WTC11 (cell line): ENCODE measurements at regions not wholly inside any gene's neighbourhood (a gene's known extent, or its start where the extent isn't known, plus 50 kb on each side); places are given as distances from the start of the nearest gene placed in this dataset.

Source experiments
- ATAC-seq: fragments of 200-7000 bp; cut with Tn5 transposase; 2 replicates; pipeline ENCODE4 v1.10.0; 2021; ENCODE audit warnings: mild to moderate bottlenecking, moderate library complexity
- CTCF ChIA-PET: fragments of 300-600 bp; sonication (Branson Sonifier 250); formaldehyde crosslinking; loops from one replicate; lab custom pipeline; 2021; ENCODE audit warnings: antibody characterized with exemption; lab: Charles Lee
- POLR2A ChIA-PET: fragments of 350-600 bp; sonication (Branson Sonifier 250); formaldehyde crosslinking; loops from one replicate; lab custom pipeline; 2021; ENCODE audit warnings: antibody characterized with exemption; lab: Charles Lee
- DNase-seq: peaks from one replicate; pipeline ENCODE4 v3.0.0; 2021; ENCODE audit warnings: low spot score
- H3K27ac Mint-ChIP-seq: 2 replicates; pipeline ENCODE4 v1.8.0; 2021; ENCODE audit warnings: mixed read lengths
- H3K27me3 Mint-ChIP-seq: 2 replicates; pipeline ENCODE4 v1.8.0; 2021; ENCODE audit warnings: low read depth, mild to moderate bottlenecking, moderate library complexity, mixed read lengths
- H3K36me3 Mint-ChIP-seq: 2 replicates; pipeline ENCODE4 v1.8.0; 2021; ENCODE audit warnings: mixed read lengths
- H3K4me1 Mint-ChIP-seq: 2 replicates; pipeline ENCODE4 v1.8.0; 2022; ENCODE audit warnings: mixed read lengths
- H3K4me3 Mint-ChIP-seq: 2 replicates; pipeline ENCODE4 v1.8.0; 2021; ENCODE audit warnings: mild to moderate bottlenecking, moderate library complexity, mixed read lengths
- H3K9me3 Mint-ChIP-seq: 2 replicates; pipeline ENCODE4 v1.8.0; 2021; ENCODE audit warnings: mixed read lengths
- CREB1 ChIP-seq: sonication (generic); formaldehyde crosslinking; IDR thresholded peaks from 2 replicates; pipeline ENCODE4 v1.8.0; 2023; ENCODE audit warnings: mild to moderate bottlenecking, missing genetic modification reagents
- ESRRA ChIP-seq: sonication (generic); formaldehyde crosslinking; IDR thresholded peaks from 2 replicates; pipeline ENCODE4 v1.8.1; 2022; ENCODE audit warnings: mild to moderate bottlenecking, missing genetic modification reagents, borderline replicate concordance
- NR2C2 ChIP-seq: sonication (generic); formaldehyde crosslinking; IDR thresholded peaks from 2 replicates; pipeline ENCODE4 v1.8.0; 2022; ENCODE audit warnings: mild to moderate bottlenecking, missing genetic modification reagents
- RORB ChIP-seq: fragments of 250-450 bp; sonication (Bioruptor Pico); IDR thresholded peaks from 2 replicates; pipeline ENCODE4 v1.9.0; 2021; ENCODE audit warnings: mild to moderate bottlenecking
- TEAD1 ChIP-seq: sonication (generic); formaldehyde crosslinking; IDR thresholded peaks from 2 replicates; pipeline ENCODE4 v1.8.0; 2022; ENCODE audit warnings: mild to moderate bottlenecking, missing genetic modification reagents
- ZNF396 ChIP-seq: fragments of 250-450 bp; sonication (Bioruptor Pico); IDR thresholded peaks from 2 replicates; pipeline ENCODE4 v1.8.0; 2021; ENCODE audit warnings: mild to moderate bottlenecking, moderate library complexity, borderline replicate concordance
- TF ChIP-seq, protein P1 (sequence below): fragments of 250-450 bp; sonication (Bioruptor Pico); IDR thresholded peaks from 2 replicates; pipeline ENCODE4 v1.9.0; 2021; ENCODE audit warnings: mild to moderate bottlenecking, borderline replicate concordance
- TF ChIP-seq, protein P2 (sequence below): sonication (generic); formaldehyde crosslinking; IDR thresholded peaks from 2 replicates; pipeline ENCODE4 v1.8.1; 2023; ENCODE audit warnings: mild to moderate bottlenecking, missing genetic modification reagents, moderate library complexity
- TF ChIP-seq, protein P3 (sequence below): fragments of 250-450 bp; sonication (Bioruptor Pico); IDR thresholded peaks from 2 replicates; pipeline ENCODE4 v1.9.0; 2021; ENCODE audit warnings: mild to moderate bottlenecking
- TF ChIP-seq, protein P4 (sequence below): sonication (generic); formaldehyde crosslinking; IDR thresholded peaks from 2 replicates; pipeline ENCODE4 v1.8.0; 2023; ENCODE audit warnings: missing genetic modification reagents, mild to moderate bottlenecking, borderline replicate concordance
- TF ChIP-seq, protein P5 (sequence below): sonication (generic); formaldehyde crosslinking; IDR thresholded peaks from 2 replicates; pipeline ENCODE4 v1.8.1; 2023; ENCODE audit warnings: mild to moderate bottlenecking, missing genetic modification reagents, borderline replicate concordance
- TF ChIP-seq, protein P6 (sequence below): sonication (generic); formaldehyde crosslinking; IDR thresholded peaks from 2 replicates; pipeline ENCODE4 v1.8.1; 2022; ENCODE audit warnings: mild to moderate bottlenecking, moderate library complexity, missing genetic modification reagents
- TF ChIP-seq, protein P7 (sequence below): sonication (generic); formaldehyde crosslinking; IDR thresholded peaks from 2 replicates; pipeline ENCODE4 v1.8.0; 2023; ENCODE audit warnings: missing genetic modification reagents

DNA sequence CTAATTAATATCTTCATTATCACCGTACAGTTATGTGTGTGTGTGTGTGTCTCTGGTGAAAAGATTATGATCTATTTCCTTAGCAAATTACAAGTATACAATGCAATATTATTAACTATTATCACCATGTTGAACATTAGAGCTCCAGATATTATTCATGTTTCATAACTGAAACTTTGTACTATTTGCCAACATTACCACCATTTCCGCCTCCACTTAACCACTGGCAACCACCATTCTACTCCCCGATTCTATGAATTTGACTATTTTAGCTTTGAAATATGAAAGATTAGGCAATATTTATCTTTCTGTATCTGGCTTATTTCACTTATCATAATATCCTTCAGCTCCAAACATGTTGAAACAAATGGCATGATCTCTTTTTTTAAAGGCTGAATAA lies 717.9 kb downstream of the ARAP2 start (continued):
- TF ChIP-seq, protein P1, sequence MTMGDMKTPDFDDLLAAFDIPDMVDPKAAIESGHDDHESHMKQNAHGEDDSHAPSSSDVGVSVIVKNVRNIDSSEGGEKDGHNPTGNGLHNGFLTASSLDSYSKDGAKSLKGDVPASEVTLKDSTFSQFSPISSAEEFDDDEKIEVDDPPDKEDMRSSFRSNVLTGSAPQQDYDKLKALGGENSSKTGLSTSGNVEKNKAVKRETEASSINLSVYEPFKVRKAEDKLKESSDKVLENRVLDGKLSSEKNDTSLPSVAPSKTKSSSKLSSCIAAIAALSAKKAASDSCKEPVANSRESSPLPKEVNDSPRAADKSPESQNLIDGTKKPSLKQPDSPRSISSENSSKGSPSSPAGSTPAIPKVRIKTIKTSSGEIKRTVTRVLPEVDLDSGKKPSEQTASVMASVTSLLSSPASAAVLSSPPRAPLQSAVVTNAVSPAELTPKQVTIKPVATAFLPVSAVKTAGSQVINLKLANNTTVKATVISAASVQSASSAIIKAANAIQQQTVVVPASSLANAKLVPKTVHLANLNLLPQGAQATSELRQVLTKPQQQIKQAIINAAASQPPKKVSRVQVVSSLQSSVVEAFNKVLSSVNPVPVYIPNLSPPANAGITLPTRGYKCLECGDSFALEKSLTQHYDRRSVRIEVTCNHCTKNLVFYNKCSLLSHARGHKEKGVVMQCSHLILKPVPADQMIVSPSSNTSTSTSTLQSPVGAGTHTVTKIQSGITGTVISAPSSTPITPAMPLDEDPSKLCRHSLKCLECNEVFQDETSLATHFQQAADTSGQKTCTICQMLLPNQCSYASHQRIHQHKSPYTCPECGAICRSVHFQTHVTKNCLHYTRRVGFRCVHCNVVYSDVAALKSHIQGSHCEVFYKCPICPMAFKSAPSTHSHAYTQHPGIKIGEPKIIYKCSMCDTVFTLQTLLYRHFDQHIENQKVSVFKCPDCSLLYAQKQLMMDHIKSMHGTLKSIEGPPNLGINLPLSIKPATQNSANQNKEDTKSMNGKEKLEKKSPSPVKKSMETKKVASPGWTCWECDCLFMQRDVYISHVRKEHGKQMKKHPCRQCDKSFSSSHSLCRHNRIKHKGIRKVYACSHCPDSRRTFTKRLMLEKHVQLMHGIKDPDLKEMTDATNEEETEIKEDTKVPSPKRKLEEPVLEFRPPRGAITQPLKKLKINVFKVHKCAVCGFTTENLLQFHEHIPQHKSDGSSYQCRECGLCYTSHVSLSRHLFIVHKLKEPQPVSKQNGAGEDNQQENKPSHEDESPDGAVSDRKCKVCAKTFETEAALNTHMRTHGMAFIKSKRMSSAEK (CRISPR knock-in tag), result no peak
- TF ChIP-seq, protein P2, sequence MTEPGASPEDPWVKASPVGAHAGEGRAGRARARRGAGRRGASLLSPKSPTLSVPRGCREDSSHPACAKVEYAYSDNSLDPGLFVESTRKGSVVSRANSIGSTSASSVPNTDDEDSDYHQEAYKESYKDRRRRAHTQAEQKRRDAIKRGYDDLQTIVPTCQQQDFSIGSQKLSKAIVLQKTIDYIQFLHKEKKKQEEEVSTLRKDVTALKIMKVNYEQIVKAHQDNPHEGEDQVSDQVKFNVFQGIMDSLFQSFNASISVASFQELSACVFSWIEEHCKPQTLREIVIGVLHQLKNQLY (CRISPR knock-in tag), result no peak
- TF ChIP-seq ZNF396 (CRISPR knock-in tag), result no peak

DNA sequence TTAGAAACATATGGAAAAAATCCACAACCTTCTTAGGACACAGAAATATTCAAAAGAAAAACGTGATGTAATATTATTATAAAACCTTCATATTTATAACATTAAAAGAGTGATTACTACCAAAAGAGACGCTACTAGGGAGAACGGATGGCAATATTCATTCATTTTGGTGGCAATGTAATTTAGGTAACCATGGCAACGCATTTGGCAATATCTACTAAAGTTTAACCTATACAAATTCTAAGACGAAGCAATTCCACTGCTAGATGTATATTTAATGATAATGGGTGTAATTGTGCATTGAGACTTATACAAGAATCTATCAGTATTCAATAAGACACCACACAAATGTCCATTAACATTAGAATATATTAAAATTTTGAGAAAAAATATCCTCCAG lies 709.4 kb downstream of the ARAP2 start:
- H3K27ac Mint-ChIP-seq, result no peak overlapping the region
- H3K9me3 Mint-ChIP-seq, result peaks cover 18% of the 10 kb centered on the region
- ChIA-PET CTCF (no interaction called here), POLR2A (no interaction called here)
- no peak overlapping the region for H3K4me3 Mint-ChIP-seq
- ATAC-seq (no peak), DNase-seq (no peak)
- H3K36me3 Mint-ChIP-seq, result peaks cover 8% of the 10 kb centered on the region
- TF ChIP-seq, protein P3, sequence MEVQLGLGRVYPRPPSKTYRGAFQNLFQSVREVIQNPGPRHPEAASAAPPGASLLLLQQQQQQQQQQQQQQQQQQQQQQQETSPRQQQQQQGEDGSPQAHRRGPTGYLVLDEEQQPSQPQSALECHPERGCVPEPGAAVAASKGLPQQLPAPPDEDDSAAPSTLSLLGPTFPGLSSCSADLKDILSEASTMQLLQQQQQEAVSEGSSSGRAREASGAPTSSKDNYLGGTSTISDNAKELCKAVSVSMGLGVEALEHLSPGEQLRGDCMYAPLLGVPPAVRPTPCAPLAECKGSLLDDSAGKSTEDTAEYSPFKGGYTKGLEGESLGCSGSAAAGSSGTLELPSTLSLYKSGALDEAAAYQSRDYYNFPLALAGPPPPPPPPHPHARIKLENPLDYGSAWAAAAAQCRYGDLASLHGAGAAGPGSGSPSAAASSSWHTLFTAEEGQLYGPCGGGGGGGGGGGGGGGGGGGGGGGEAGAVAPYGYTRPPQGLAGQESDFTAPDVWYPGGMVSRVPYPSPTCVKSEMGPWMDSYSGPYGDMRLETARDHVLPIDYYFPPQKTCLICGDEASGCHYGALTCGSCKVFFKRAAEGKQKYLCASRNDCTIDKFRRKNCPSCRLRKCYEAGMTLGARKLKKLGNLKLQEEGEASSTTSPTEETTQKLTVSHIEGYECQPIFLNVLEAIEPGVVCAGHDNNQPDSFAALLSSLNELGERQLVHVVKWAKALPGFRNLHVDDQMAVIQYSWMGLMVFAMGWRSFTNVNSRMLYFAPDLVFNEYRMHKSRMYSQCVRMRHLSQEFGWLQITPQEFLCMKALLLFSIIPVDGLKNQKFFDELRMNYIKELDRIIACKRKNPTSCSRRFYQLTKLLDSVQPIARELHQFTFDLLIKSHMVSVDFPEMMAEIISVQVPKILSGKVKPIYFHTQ, result no peak
- TF ChIP-seq ESRRA (CRISPR knock-in tag) (no peak), TEAD1 (no peak), CREB1 (CRISPR knock-in tag) (no peak), RORB (CRISPR knock-in tag) (no peak), NR2C2 (CRISPR knock-in tag) (no peak)
- TF ChIP-seq, protein P4, sequence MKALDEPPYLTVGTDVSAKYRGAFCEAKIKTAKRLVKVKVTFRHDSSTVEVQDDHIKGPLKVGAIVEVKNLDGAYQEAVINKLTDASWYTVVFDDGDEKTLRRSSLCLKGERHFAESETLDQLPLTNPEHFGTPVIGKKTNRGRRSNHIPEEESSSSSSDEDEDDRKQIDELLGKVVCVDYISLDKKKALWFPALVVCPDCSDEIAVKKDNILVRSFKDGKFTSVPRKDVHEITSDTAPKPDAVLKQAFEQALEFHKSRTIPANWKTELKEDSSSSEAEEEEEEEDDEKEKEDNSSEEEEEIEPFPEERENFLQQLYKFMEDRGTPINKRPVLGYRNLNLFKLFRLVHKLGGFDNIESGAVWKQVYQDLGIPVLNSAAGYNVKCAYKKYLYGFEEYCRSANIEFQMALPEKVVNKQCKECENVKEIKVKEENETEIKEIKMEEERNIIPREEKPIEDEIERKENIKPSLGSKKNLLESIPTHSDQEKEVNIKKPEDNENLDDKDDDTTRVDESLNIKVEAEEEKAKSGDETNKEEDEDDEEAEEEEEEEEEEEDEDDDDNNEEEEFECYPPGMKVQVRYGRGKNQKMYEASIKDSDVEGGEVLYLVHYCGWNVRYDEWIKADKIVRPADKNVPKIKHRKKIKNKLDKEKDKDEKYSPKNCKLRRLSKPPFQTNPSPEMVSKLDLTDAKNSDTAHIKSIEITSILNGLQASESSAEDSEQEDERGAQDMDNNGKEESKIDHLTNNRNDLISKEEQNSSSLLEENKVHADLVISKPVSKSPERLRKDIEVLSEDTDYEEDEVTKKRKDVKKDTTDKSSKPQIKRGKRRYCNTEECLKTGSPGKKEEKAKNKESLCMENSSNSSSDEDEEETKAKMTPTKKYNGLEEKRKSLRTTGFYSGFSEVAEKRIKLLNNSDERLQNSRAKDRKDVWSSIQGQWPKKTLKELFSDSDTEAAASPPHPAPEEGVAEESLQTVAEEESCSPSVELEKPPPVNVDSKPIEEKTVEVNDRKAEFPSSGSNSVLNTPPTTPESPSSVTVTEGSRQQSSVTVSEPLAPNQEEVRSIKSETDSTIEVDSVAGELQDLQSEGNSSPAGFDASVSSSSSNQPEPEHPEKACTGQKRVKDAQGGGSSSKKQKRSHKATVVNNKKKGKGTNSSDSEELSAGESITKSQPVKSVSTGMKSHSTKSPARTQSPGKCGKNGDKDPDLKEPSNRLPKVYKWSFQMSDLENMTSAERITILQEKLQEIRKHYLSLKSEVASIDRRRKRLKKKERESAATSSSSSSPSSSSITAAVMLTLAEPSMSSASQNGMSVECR (CRISPR knock-in tag), result no peak
- TF ChIP-seq, protein P5, sequence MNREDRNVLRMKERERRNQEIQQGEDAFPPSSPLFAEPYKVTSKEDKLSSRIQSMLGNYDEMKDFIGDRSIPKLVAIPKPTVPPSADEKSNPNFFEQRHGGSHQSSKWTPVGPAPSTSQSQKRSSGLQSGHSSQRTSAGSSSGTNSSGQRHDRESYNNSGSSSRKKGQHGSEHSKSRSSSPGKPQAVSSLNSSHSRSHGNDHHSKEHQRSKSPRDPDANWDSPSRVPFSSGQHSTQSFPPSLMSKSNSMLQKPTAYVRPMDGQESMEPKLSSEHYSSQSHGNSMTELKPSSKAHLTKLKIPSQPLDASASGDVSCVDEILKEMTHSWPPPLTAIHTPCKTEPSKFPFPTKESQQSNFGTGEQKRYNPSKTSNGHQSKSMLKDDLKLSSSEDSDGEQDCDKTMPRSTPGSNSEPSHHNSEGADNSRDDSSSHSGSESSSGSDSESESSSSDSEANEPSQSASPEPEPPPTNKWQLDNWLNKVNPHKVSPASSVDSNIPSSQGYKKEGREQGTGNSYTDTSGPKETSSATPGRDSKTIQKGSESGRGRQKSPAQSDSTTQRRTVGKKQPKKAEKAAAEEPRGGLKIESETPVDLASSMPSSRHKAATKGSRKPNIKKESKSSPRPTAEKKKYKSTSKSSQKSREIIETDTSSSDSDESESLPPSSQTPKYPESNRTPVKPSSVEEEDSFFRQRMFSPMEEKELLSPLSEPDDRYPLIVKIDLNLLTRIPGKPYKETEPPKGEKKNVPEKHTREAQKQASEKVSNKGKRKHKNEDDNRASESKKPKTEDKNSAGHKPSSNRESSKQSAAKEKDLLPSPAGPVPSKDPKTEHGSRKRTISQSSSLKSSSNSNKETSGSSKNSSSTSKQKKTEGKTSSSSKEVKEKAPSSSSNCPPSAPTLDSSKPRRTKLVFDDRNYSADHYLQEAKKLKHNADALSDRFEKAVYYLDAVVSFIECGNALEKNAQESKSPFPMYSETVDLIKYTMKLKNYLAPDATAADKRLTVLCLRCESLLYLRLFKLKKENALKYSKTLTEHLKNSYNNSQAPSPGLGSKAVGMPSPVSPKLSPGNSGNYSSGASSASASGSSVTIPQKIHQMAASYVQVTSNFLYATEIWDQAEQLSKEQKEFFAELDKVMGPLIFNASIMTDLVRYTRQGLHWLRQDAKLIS (CRISPR knock-in tag), result no peak
- TF ChIP-seq, protein P6, sequence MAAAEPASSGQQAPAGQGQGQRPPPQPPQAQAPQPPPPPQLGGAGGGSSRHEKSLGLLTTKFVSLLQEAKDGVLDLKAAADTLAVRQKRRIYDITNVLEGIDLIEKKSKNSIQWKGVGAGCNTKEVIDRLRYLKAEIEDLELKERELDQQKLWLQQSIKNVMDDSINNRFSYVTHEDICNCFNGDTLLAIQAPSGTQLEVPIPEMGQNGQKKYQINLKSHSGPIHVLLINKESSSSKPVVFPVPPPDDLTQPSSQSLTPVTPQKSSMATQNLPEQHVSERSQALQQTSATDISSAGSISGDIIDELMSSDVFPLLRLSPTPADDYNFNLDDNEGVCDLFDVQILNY, result no peak
- TF ChIP-seq, protein P7, sequence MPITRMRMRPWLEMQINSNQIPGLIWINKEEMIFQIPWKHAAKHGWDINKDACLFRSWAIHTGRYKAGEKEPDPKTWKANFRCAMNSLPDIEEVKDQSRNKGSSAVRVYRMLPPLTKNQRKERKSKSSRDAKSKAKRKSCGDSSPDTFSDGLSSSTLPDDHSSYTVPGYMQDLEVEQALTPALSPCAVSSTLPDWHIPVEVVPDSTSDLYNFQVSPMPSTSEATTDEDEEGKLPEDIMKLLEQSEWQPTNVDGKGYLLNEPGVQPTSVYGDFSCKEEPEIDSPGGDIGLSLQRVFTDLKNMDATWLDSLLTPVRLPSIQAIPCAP (CRISPR knock-in tag), result no peak
- no peaks in the 10 kb centered on the region for H3K27me3 Mint-ChIP-seq
- H3K4me1 Mint-ChIP-seq, result no peaks in the 10 kb centered on the region
